ENCODE measurements at regions not wholly inside any gene's neighbourhood (a gene's known extent, or its start where the extent isn't known, plus 50 kb on each side); places are given as distances from the start of the nearest gene placed in this dataset.

DNA sequence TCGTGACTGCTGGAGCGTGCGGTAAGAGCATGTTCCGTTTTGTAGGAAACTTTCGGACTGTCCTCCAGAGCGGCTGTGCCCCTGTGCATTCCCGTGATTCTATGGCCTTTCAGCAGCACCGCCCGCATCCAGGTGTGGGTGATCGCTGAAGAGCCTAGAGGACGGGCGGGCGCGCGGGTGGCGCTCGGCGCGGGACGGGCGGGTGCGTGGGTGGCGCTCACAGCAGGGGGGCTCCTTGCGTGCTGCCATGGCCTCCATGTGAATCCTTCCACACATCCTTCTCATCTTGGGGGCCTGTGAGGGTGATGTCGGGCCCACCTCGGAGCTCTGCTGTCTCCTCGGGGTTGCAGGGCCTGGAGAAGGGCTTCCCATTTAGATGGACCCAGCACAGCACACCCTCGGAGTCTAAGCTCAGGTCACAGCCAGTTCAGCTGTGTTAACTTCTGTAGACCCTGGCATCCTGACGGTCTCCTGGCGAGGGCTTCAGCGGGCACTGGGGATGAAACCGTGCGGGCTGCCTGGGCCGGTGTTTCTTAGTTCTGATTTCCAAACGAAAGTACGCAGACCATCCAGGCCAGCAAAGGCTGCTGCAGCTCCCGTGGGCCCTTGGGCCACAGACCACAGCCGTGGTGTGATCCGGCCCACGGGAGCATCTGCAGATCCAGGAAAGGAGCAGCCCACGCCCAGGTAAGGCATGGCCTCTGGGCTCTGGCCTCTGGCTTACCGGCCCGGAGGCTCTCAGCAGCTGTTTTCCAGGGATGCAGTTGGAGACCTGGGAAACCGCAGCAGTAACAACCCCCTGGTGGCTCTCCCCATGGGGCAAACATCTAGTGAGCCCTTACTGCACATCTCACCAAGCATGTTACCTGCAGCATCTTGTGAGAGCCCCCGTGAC is 339.4 kb downstream of the FOXL1 start:
- TF ChIP-seq, protein P1, sequence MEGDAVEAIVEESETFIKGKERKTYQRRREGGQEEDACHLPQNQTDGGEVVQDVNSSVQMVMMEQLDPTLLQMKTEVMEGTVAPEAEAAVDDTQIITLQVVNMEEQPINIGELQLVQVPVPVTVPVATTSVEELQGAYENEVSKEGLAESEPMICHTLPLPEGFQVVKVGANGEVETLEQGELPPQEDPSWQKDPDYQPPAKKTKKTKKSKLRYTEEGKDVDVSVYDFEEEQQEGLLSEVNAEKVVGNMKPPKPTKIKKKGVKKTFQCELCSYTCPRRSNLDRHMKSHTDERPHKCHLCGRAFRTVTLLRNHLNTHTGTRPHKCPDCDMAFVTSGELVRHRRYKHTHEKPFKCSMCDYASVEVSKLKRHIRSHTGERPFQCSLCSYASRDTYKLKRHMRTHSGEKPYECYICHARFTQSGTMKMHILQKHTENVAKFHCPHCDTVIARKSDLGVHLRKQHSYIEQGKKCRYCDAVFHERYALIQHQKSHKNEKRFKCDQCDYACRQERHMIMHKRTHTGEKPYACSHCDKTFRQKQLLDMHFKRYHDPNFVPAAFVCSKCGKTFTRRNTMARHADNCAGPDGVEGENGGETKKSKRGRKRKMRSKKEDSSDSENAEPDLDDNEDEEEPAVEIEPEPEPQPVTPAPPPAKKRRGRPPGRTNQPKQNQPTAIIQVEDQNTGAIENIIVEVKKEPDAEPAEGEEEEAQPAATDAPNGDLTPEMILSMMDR (IDR thresholded peaks at IDR 0.05; ENCODE audit: insufficient read depth, low read depth, low read length): no peak
- no peak for TF ChIP-seq EZH2 (IDR thresholded peaks at IDR 0.05; ENCODE audit: insufficient read depth, low read length)

All from astrocyte (in vitro differentiated cells and primary cell).